Mesodermal cell (in vitro differentiated cells): ENCODE measurements at regions not wholly inside any gene's neighbourhood (a gene's known extent, or its start where the extent isn't known, plus 50 kb on each side); places are given as distances from the start of the nearest gene placed in this dataset.

ENCODE experiments used
- H3K27ac ChIP-seq: 2 replicates; pipeline ENCODE4 v1.7.0; 2013; ENCODE audit warnings: mild to moderate bottlenecking, low read depth, low read length, moderate library complexity; ENCODE audit not compliant: severe bottlenecking
- H3K36me3 ChIP-seq: 2 replicates; pipeline ENCODE4 v1.7.1; 2013; ENCODE audit warnings: mild to moderate bottlenecking, low read length, moderate library complexity; ENCODE audit not compliant: control insufficient read depth, insufficient read depth
- H3K4me1 ChIP-seq: one replicate; pipeline ENCODE4 v1.7.1; 2013; ENCODE audit warnings: mild to moderate bottlenecking, low read length; ENCODE audit not compliant: insufficient read depth, control insufficient read depth, poor library complexity, severe bottlenecking
- H3K4me3 ChIP-seq: 2 replicates; pipeline ENCODE4 v1.7.0; 2013; ENCODE audit warnings: low read length, control low read depth, mild to moderate bottlenecking; ENCODE audit not compliant: insufficient read depth, poor library complexity, severe bottlenecking; ENCODE audit errors: extremely low read depth
- H3K9me3 ChIP-seq: 2 replicates; pipeline ENCODE4 v1.7.1; 2013; ENCODE audit warnings: mild to moderate bottlenecking, low read length, moderate library complexity; ENCODE audit not compliant: control insufficient read depth
- WGBS, 2 experiments: methylation state at CpG; one replicate each; pipeline ENCODE4 v1.1.5; 2013; ENCODE audit warnings: missing lambda C conversion rate in 2 of 2; ENCODE audit not compliant: insufficient coverage in 2 of 2; 5-methylcytosine and 5-hydroxymethylcytosine counted together

- WGBS, 2 experiments = 85 to 95% methylated on average over 2 of the region's 2 CpGs
Observed at GRCh38 chr2:217189747-217190146, 329.9 kb upstream of the TNP1 start.

GRCh38 chr2:217189131-217189530 is 329.3 kb upstream of the TNP1 start:
- H3K9me3 ChIP-seq = no peaks in the 10 kb centered on the region
- 90 to 91% methylated on average over 1 to 3 of the region's 6 CpGs for WGBS, 2 experiments
- no peaks in the 10 kb centered on the region for H3K4me1 ChIP-seq
- H3K36me3 ChIP-seq = no peaks in the 10 kb centered on the region
- no peak overlapping the region for H3K4me3 ChIP-seq
- H3K27ac ChIP-seq = no peak overlapping the region

More at GRCh38 chr2:217189747-217190146, 329.9 kb upstream of the TNP1 start:
- H3K4me3 ChIP-seq = no peak overlapping the region
- H3K27ac ChIP-seq = no peak overlapping the region
- H3K9me3 ChIP-seq = no peaks in the 10 kb centered on the region
- H3K36me3 ChIP-seq = no peaks in the 10 kb centered on the region
- H3K4me1 ChIP-seq = no peaks in the 10 kb centered on the region

GRCh38 chr2:217186668-217187159 is 326.9 kb upstream of the TNP1 start:
- no peak overlapping the region for H3K27ac ChIP-seq
- no peaks in the 10 kb centered on the region for H3K36me3 ChIP-seq
- H3K4me1 ChIP-seq = no peaks in the 10 kb centered on the region
- H3K9me3 ChIP-seq = no peaks in the 10 kb centered on the region
- WGBS, 2 experiments = 94% methylated on average over 2 of the region's 3 CpGs
- H3K4me3 ChIP-seq = no peak overlapping the region

GRCh38 chr2:217186152-217186551 is 326.3 kb upstream of the TNP1 start:
- H3K4me3 ChIP-seq = no peak overlapping the region
- no peaks in the 10 kb centered on the region for H3K4me1 ChIP-seq
- no peaks in the 10 kb centered on the region for H3K9me3 ChIP-seq
- H3K27ac ChIP-seq = no peak overlapping the region
- H3K36me3 ChIP-seq = no peaks in the 10 kb centered on the region
- WGBS, 2 experiments = 91 to 96% methylated on average over 6 of the region's 6 CpGs

- Histone ChIP-seq H3K4me3 (no peak overlapping the region), H3K9me3 (no peaks in the 10 kb centered on the region), H3K36me3 (no peaks in the 10 kb centered on the region), H3K4me1 (no peaks in the 10 kb centered on the region), H3K27ac (no peak overlapping the region)
- WGBS, 2 experiments = 91 to 100% methylated on average over 2 to 4 of the region's 7 CpGs
Observed at GRCh38 chr2:217185265-217185995, 325.6 kb upstream of the TNP1 start.

- no peaks in the 10 kb centered on the region for H3K4me1 ChIP-seq
- no peaks in the 10 kb centered on the region for H3K9me3 ChIP-seq
- H3K36me3 ChIP-seq = no peaks in the 10 kb centered on the region
- no peak overlapping the region for H3K4me3 ChIP-seq
- no peak overlapping the region for H3K27ac ChIP-seq
- WGBS, 2 experiments = no CpG with 5 or more reads among the region's 2 CpGs
Observed at GRCh38 chr2:217184242-217184641, 324.4 kb upstream of the TNP1 start.

- Histone ChIP-seq H3K4me3 (no peak overlapping the region), H3K4me1 (no peaks in the 10 kb centered on the region), H3K9me3 (no peaks in the 10 kb centered on the region), H3K36me3 (no peaks in the 10 kb centered on the region), H3K27ac (no peak overlapping the region)
- no CpG with 5 or more reads among the region's 1 CpG for WGBS, 2 experiments
Observed at GRCh38 chr2:217183471-217183870, 323.6 kb upstream of the TNP1 start.

- H3K4me1 ChIP-seq = no peaks in the 10 kb centered on the region
- no peaks in the 10 kb centered on the region for H3K9me3 ChIP-seq
- 97 to 100% methylated on average over 3 of the region's 3 CpGs for WGBS, 2 experiments
- no peak overlapping the region for H3K4me3 ChIP-seq
- no peak overlapping the region for H3K27ac ChIP-seq
- H3K36me3 ChIP-seq = no peaks in the 10 kb centered on the region
Observed at GRCh38 chr2:217182926-217183325, 323.1 kb upstream of the TNP1 start.

GRCh38 chr2:217181512-217181911 is 321.6 kb upstream of the TNP1 start:
- Histone ChIP-seq H3K27ac (no peak overlapping the region), H3K9me3 (no peaks in the 10 kb centered on the region), H3K4me1 (no peaks in the 10 kb centered on the region), H3K4me3 (no peak overlapping the region), H3K36me3 (no peaks in the 10 kb centered on the region)

- H3K36me3 ChIP-seq = no peaks in the 10 kb centered on the region
- H3K4me1 ChIP-seq = no peaks in the 10 kb centered on the region
- WGBS, 2 experiments = 90 to 100% methylated on average over 1 of the region's 2 CpGs
- no peak overlapping the region for H3K27ac ChIP-seq
- no peak overlapping the region for H3K4me3 ChIP-seq
- no peaks in the 10 kb centered on the region for H3K9me3 ChIP-seq
Observed at GRCh38 chr2:217179854-217180253, 320.0 kb upstream of the TNP1 start.

GRCh38 chr2:217178341-217178740 is 318.5 kb upstream of the TNP1 start:
- Histone ChIP-seq H3K4me1 (no peaks in the 10 kb centered on the region), H3K4me3 (no peak overlapping the region), H3K36me3 (no peaks in the 10 kb centered on the region), H3K9me3 (no peaks in the 10 kb centered on the region), H3K27ac (no peak overlapping the region)
